GOT3 (cell line): ENCODE measurements at regions not wholly inside any gene's neighbourhood (a gene's known extent, or its start where the extent isn't known, plus 50 kb on each side); places are given as distances from the start of the nearest gene placed in this dataset.
"Not testable (repeated sequence)": the region's sequence is repeated elsewhere in the genome, so short reads cannot be mapped to it uniquely, and the experiment has no call there.

Experiments
- DNase-seq: peaks from one replicate; lab custom pipeline; 2025; ENCODE audit warnings: mixed read lengths; lab: John Stamatoyannopoulos, UW

GRCh38 chr5:106331415-106331814 lies 1339.3 kb downstream of the EFNA5 start:
- DNase-seq: no peak

DNA sequence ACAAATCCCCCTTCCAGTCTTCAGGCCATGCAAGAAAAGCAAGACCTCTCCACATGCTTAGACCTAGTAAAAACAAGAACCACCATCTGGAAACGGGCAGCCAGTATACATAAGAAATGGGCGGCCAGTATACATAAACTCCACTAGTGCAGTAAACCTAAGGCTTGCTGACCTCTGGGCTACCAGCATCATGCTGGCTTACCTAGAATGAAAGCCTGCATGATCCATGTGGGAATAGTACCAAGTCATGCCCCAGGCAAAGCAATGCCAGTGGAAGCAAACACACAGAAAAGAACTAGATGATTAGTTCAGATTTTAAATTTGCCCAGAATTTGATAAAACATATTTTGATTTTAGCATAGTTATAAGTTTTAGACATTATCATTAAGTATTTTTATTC lies 1346.4 kb downstream of the EFNA5 start:
- DNase-seq: no peak

DNA sequence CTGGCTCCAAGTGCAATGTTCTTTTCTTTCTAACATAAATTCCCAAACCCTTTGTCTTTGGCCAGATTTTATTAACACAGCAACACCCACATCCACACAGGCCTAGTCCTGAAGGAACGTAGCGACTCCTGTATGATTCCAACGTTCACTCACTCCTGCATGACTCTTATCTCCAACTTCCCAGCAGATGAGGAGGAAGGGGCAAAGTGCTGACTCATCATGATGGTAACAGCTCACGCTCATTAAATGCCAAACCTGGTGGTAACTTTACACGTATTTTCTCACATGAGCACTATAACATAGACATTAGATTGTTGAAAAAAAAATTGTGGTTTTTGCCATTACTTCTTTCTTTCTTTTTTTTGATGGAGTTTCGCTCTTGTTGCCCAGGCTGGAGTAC lies 1349.5 kb downstream of the EFNA5 start:
- no peak for DNase-seq

DNA sequence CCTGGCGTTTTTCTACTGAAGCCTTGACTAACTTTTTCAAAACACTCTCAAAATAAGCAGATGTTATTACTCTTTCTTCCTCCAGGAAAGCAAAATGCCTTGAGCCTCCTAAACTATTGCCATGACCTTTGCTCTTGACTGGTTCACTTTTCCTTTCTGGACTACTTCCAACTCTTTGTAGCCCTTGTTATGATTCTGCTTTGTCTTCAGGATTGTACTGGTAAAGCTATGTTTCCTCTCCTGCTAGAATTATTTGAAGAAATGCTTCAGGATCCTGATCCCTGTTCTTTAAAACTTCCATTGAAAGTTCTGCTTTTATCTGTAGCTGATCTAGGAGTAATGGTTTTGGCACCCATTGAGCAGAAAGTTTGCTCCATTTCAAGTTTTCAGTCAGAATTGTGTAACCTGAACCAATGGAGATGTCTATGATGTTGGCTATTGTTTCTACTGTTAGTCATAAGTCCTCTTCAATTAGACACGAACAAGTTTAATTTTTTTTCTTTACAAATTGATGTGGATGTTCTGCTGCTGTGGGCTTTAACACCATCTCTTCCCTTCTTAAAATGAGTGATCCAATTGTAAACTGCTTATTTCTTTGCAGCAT lies 1356.4 kb downstream of the EFNA5 start:
- no peak for DNase-seq

DNA sequence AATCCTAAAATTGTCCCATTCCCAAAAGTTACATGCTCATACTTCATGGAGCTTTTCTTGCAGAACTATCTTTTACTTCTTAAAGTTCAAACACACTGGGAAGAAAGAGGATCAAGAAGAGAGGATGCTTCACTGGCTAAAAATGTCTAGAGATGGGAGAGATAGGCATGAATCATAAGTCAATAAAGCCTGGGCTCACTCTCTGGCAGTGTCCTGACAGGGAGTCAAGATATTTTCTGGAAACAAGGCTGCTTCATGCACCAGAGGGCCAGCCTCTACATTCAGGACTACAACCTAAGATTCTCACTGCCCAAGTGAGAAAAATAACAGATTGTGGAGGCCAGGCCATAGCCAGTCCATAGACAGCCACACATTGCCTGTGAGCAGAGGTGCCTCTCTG lies 1358.4 kb downstream of the EFNA5 start:
- DNase-seq: no peak

DNA sequence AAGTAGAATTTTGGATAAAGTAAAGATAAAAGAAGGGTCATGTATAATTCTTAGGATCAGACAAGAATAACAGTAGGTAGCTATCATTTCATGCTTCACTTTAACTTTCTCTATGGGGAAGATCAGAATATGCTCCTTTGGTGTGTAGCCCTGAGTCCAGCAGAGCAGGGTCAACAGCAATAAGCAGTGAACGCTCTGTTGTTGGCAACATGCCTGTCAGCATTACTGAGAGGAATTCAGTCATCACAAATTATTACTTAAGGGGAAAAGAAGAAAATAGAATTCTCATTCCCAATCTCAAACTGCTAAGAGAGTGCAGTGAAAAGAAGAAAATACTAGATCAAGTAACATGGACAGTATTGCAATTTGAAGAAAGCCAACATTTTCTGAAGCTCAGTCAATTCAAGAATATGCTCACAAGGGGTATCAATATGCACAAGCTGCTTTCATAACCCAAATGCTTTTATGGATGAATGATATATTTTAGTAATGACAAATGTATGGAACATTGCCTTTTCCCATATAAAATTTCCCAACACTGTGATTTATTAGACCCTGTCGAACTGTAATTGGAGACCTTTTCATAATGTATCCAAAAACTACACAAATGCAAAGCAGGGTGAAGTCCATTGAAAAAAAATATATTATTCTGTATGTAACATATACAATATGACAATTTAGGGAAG lies 1359.4 kb downstream of the EFNA5 start:
- DNase-seq: no peak

DNA sequence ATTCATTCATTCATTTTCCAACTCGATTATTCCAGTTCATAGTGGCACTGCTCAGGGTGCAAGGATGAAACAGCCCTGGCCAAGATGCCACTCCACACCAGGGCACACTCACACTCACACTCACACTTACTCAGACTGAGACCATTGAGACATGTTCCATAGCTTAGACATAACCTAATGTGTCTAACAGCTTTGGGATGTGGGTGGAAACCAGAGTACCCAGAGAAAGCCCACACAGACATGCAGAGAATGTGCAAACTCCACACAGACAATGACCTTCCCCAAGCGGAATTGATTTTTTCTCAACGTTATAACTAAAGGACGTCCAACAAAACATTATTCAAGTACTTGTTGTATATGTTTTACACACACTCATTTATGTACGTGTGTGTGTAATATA lies 1363.5 kb downstream of the EFNA5 start:
- no peak for DNase-seq

DNA sequence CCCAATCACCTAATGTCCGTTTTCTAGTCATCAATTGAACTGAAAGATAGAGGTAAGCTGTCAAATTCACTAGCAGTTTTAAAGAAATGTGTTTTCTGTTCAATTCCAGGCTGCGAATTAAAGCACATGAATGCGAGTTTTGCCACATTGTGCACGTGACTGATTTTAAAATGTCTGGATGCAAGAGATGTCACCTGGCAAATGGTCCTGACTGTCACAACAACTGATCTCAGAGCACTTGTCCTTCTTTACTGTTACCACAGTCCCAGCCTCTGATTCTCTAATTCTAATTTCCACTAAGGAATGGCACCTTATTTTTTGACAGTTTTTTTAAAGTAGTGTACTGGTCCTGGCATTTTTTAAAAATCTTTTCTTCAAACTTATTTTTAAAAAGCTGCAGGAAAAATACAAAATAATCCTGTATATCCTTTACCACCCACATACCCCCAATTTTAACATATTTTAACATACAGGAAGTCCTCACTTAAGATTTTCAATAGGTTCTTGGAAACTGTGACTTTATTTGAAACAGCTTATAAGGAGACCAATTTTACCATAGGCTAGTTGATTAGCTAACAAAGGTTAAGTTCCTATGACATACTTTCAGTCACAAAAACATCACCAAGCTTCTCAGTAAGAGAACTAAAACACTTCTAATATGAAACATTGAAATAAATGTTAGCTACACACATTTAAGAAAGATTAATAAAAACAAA lies 1364.3 kb downstream of the EFNA5 start:
- no peak for DNase-seq

- no peak for DNase-seq
Measured at GRCh38 chr5:106303911-106304310, 1366.8 kb downstream of the EFNA5 start.

DNA sequence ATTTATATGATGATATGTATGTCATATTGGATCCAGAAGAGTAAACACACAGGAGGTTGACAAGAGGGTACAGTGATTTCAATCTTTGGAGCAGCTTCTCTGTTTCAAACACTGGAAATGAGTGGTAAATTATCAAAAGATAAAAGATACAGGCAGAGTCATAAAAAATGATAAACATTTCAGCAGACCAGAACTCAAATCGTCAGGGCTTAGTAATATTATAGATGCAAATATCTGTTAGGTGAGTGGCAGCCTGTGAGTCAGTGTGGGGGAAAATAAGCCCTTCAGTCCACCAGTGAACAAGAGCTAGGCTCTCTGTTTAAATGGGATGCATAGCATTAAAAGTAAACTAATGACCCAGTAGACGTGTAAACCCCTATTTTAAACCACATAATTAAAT lies 1378.1 kb downstream of the EFNA5 start:
- no peak for DNase-seq

- no peak for DNase-seq
Measured at GRCh38 chr5:106290841-106291240, 1379.9 kb downstream of the EFNA5 start.

DNA sequence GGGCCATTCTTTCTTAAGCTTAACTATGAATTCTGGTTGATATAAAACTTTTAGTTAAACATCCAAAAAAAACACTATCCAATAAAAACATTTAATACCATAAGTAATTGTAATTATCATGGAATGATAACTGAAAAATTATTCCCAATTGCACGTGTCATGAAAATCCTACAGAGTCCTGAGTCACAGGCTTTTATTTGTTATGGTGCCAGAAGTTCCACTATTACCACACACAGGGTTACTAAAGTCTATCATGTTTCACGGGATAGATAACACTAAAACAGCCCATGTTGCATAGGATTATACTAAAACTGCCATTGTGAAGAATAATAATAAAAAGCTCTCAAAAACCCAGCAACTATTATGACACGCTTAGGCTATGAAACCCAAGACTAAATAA lies 1381.8 kb downstream of the EFNA5 start:
- no peak for DNase-seq

DNA sequence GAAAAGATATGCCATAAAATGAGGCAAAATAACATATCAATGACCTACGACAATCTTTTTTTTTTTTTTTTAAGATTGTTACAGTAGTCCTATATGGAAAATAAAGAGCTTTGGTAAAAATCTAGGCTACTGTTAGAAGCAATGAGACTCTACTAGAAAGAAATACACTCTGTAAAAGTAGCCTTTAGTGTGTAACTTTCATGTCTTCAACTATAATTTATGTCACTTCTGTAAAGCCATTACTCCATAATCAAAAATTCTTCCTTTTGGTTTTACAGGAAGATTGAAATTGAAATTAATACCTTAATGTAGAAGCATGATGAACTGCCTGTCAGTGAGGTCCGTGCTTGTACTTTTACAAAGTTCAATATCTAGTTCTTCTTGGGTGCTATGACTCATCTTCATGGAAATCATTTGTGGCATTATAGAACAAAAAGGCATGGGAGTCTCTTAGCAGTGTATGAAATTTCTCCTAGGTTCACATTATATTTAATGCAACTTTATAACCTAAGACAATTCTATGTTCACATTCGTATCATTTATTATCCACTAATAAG lies 1393.1 kb downstream of the EFNA5 start:
- DNase-seq: no peak

DNA sequence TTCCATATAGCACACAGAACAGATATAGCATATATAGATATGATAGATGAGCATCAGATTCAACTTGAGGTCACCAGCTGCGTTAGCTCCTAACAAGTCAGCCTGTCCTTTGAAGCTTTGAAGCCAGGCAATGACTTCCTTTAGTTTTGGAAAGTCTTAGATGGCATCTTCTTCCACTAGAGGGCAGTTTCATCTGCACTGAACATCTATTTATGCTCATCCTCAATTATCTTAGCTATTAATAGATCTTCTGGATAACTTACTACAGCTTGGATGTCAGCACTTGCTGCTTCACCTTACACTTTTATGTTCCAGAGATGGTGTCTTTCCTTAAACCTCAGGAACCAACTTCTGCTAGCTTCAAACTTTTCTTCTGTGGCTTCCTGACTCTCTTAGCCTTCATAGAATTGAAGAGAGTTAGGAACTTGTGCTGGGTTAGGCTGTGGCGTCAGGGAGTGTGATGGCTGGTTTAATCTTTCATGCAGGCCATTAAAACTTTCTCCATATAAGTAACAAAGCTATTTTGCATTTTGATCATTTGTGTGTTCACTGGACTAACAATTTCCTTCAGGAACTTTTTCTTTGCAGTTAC lies 1401.4 kb downstream of the EFNA5 start:
- DNase-seq: no peak

- DNase-seq: no peak
Measured at GRCh38 chr5:106267256-106267655, 1403.5 kb downstream of the EFNA5 start.

DNA sequence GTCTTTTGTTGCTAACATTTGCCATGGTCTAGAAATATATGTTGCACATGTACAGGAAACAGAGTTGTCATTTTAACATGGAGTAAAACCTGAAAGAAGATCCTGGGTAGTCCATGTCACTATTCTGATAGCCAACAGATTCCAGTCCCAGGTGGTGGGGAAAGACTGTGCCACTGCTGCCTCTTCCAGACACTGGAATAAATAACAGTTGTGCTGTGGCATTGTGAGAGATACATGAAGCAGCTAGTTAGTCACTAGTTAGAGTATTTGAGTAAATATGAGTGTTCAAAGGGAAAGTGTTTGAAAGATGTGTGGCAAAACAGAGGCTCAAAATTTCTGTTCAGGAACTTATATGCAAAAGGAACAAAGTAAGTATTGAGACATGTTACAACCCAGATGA lies 1408.3 kb downstream of the EFNA5 start:
- DNase-seq: no peak

DNA sequence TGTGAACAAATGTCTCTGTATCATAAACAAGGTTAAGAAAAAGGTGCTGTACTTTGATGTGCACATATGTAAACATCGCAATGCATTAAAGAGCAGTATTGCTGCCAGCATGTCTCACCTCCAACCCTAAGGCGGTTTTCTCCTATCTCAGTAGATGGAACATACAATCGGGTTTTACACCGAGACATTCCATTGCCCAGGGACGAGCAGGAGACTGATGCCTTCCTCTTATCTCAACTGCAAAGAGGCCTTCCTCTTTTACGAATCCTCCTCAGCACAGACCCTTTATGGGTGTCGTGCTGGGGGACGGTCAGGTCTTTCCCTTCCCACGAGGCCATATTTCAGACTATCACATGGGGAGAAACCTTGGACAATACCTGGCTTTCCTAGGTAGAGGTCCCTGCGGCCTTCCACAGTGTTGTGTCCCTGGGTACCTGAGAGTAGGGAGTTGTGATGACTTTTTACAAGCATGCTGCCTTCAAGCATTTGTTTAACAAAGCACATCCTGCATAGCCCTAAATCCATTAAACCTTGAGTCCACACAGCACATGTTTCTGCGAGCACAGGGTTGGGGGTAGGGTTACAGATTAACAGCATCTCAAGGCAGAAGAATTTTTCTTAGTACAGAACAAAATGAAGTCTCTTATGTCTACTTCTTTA lies 1411.2 kb downstream of the EFNA5 start:
- DNase-seq: not testable (repeated sequence)

DNA sequence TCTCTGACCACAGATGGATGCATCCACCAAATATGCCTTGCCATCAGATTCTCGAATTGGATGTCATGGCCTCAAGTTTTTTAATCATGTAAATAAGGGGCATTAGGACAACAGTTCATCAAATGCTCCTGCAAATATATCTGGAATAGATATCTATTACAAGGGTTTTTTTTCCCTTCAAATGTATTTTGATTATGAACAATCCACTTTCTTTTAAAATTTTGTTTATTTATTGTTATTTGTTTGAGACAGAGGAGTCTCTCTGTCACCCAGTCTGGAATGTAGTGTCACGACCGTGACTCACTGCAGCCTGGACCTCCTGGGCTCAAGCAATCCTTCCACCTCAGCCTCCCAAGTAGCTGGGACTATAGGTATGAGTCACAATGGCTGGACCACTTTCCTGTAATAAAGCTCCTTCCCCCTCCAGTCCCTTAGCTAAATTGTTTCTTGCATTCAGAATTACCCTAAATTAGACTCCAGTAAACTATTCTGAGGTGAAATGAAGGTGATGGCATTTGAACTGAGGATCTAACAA lies 1412.1 kb downstream of the EFNA5 start:
- DNase-seq: no peak

GRCh38 chr5:106254784-106255183 lies 1416.0 kb downstream of the EFNA5 start:
- no peak for DNase-seq

DNA sequence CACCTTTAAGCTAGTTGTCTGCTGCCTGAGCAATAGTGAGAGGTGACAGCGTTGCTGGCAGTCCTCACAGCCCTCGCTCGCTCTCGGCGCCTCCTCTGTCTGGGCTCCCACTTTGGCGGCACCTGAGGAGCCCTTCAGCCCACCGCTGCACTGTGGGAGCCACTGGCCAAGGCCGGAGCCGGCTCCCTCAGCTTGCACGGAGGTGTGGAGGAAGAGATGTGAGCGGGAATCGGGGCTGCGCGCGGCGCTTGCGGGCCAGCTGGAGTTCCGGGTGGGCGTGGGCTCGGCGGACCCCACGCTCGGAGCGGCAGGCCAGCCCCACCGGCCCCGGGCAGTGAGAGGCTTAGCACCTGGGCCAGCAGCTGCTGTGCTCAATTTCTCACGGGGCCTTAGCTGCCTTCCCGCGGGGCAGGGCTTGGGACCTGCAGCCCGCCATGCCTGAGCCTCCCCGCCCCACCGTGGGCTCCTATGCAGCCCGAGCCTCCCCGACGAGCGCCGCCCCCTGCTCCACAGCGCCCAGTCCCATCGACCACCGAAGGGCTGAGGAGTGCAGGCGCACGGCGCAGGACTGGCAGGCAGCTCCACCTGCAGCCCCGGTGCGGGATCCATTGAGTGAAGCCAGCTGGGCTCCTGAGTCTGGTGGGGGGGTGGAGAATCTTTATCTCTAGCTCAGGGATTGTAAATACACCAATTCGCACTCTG lies 1424.5 kb downstream of the EFNA5 start:
- not testable (repeated sequence) for DNase-seq

GRCh38 chr5:106241409-106241808 lies 1429.3 kb downstream of the EFNA5 start:
- no peak for DNase-seq
